H1 (cell line): ENCODE measurements at regions not wholly inside any gene's neighbourhood (a gene's known extent, or its start where the extent isn't known, plus 50 kb on each side); places are given as distances from the start of the nearest gene placed in this dataset.
A peak's percentile ranks its signal among the peaks of the same experiment; 100 is the strongest.

Experiments used
- CTCF ChIA-PET: fragments of 300-600 bp; sonication (Branson Sonifier 250); formaldehyde crosslinking; loops from one replicate; lab custom pipeline; 2021; ENCODE audit not compliant: partially characterized antibody; lab: Charles Lee
- POLR2A ChIA-PET: fragments of 300-600 bp; sonication (Branson Sonifier 250); formaldehyde crosslinking; loops from one replicate; lab custom pipeline; 2021; ENCODE audit warnings: inconsistent platforms; ENCODE audit not compliant: partially characterized antibody; lab: Charles Lee
- DNase-seq, 2 experiments: peaks; one replicate each; pipeline versions ENCODE4 v3.0.0 to v3.0.0-alpha.2; 2010 to 2022; ENCODE audit warnings: low spot score in 2 of 2, low read depth in 1 of 2, mixed read lengths in 1 of 2
- FAIRE-seq: peaks from 2 replicates; lab custom pipeline; 2011; peaks lifted over from hg19 to GRCh38; lab: Jason Lieb, UNC
- H2AFZ ChIP-seq: 2 replicates; pipeline ENCODE4 v1.8.1; 2012; ENCODE audit warnings: low read length, inconsistent platforms
- H2AK5ac ChIP-seq: 2 replicates; pipeline ENCODE4 v1.6.1; 2013; ENCODE audit warnings: low read depth, low read length
- H2BK120ac ChIP-seq: replicated peaks from 2 replicates; pipeline ENCODE3; 2013; ENCODE audit warnings: low read depth, low read length, inconsistent platforms
- H2BK12ac ChIP-seq: 2 replicates; pipeline ENCODE4 v1.6.1; 2013; ENCODE audit warnings: low read depth, low read length
- H2BK15ac ChIP-seq: 2 replicates; pipeline ENCODE4 v1.6.1; 2013; ENCODE audit warnings: low read length
- H2BK20ac ChIP-seq: 2 replicates; pipeline ENCODE4 v1.6.1; 2013; ENCODE audit warnings: low read length
- H2BK5ac ChIP-seq: 2 replicates; pipeline ENCODE4 v1.6.1; 2013; ENCODE audit warnings: low read depth, low read length
- H3K14ac ChIP-seq: 2 replicates; pipeline ENCODE4 v1.6.1; 2013; ENCODE audit warnings: inconsistent platforms; ENCODE audit not compliant: insufficient read length
- H3K18ac ChIP-seq: 2 replicates; pipeline ENCODE4 v1.6.1; 2013; ENCODE audit warnings: low read length; ENCODE audit errors: extremely low read depth
- H3K23ac ChIP-seq: 2 replicates; pipeline ENCODE4 v1.6.1; 2013; ENCODE audit warnings: inconsistent platforms; ENCODE audit not compliant: insufficient read length
- H3K23me2 ChIP-seq: 2 replicates; pipeline ENCODE4 v1.6.1; 2013; ENCODE audit warnings: low read depth, low read length
- H3K27ac ChIP-seq: 2 replicates; pipeline ENCODE4 v1.6.1; 2011; ENCODE audit warnings: low read depth, low read length, inconsistent platforms
- H3K27me3 ChIP-seq, 4 experiments: replicated peaks in 1 of 4; 1 replicate in 1 of 4; 2 replicates in 3 of 4; pipeline versions ENCODE4 v1.6.1 to v1.8.1; 2011 to 2013; ENCODE audit warnings: low read length in 3 of 4, mild to moderate bottlenecking in 3 of 4, inconsistent platforms in 2 of 4, mixed read lengths in 2 of 4, moderate library complexity in 1 of 4; ENCODE audit not compliant: control insufficient read depth in 3 of 4, insufficient read depth in 3 of 4; ENCODE audit errors: extremely low read depth in 1 of 4
- H3K36me3 ChIP-seq, 4 experiments: 2 replicates each; pipeline versions ENCODE4 v1.6.1 to v1.8.1; 2011 to 2013; ENCODE audit warnings: mild to moderate bottlenecking in 4 of 4, low read length in 3 of 4, moderate library complexity in 2 of 4, control low read depth in 1 of 4, inconsistent platforms in 1 of 4; ENCODE audit not compliant: insufficient read depth in 4 of 4, control insufficient read depth in 2 of 4
- H3K4ac ChIP-seq: replicated peaks from 2 replicates; pipeline ENCODE3; 2013; ENCODE audit warnings: low read length, low read depth, mixed read lengths, inconsistent platforms; ENCODE audit not compliant: insufficient read length
- H3K4me1 ChIP-seq, 4 experiments: replicated peaks in 1 of 4; 1 replicate in 1 of 4; 2 replicates in 3 of 4; pipeline versions ENCODE4 v1.6.1 to v1.8.1; 2011 to 2013; ENCODE audit warnings: low read length in 3 of 4, inconsistent platforms in 2 of 4, mixed read lengths in 1 of 4; ENCODE audit not compliant: insufficient read depth in 4 of 4, control insufficient read depth in 3 of 4
- H3K4me2 ChIP-seq, 2 experiments: 2 replicates each; pipeline versions ENCODE4 v1.6.1 to v1.8.1; 2011 to 2013; ENCODE audit warnings: low read depth in 2 of 2, low read length in 2 of 2, control low read depth in 1 of 2, inconsistent platforms in 1 of 2, mild to moderate bottlenecking in 1 of 2; ENCODE audit not compliant: insufficient read depth in 1 of 2
- H3K4me3 ChIP-seq, 4 experiments: fragments of 200-600, 300-600 bp in 1 of 4; sonication (generic), shearing (Covaris generic), sonication (Bioruptor Twin) in 1 of 4; 2 replicates each; pipeline versions ENCODE4 v1.5.1 to v1.8.1; 2011 to 2016; ENCODE audit warnings: low read length in 4 of 4, low read depth in 3 of 4, control low read depth in 2 of 4, inconsistent platforms in 2 of 4, mild to moderate bottlenecking in 2 of 4, mixed read lengths in 1 of 4, moderate library complexity in 1 of 4; ENCODE audit not compliant: insufficient read depth in 2 of 4; ENCODE audit errors: extremely low read depth in 1 of 4
- H3K56ac ChIP-seq: replicated peaks from 2 replicates; pipeline ENCODE3; 2013; ENCODE audit warnings: low read depth, mild to moderate bottlenecking, mixed read lengths, low read length, inconsistent platforms; ENCODE audit not compliant: insufficient read length
- H3K79me1 ChIP-seq: 2 replicates; pipeline ENCODE4 v1.6.1; 2013; ENCODE audit warnings: low read depth, low read length, control low read depth
- H3K79me2 ChIP-seq, 2 experiments: 2 replicates each; pipeline versions ENCODE4 v1.6.1 to v1.8.1; 2012 to 2013; ENCODE audit warnings: low read length in 2 of 2, mild to moderate bottlenecking in 2 of 2, inconsistent platforms in 1 of 2; ENCODE audit not compliant: insufficient read depth in 2 of 2, control insufficient read depth in 1 of 2
- H3K9ac ChIP-seq, 4 experiments: replicated peaks in 1 of 4; 1 replicate in 1 of 4; 2 replicates in 3 of 4; pipeline versions ENCODE4 v1.6.1 to v1.8.1; 2011 to 2013; ENCODE audit warnings: low read depth in 3 of 4, low read length in 3 of 4, control low read depth in 2 of 4, mild to moderate bottlenecking in 2 of 4, moderate library complexity in 2 of 4, inconsistent platforms in 1 of 4; ENCODE audit errors: extremely low read depth in 1 of 4
- H3K9me3 ChIP-seq, 2 experiments: 2 replicates each; pipeline versions ENCODE4 v1.6.1 to v1.8.1; 2012 to 2013; ENCODE audit warnings: mild to moderate bottlenecking in 2 of 2, moderate library complexity in 2 of 2, control low read depth in 1 of 2, inconsistent platforms in 1 of 2, low read depth in 1 of 2, low read length in 1 of 2, mixed read lengths in 1 of 2; ENCODE audit not compliant: insufficient read depth in 2 of 2
- H4K20me1 ChIP-seq, 2 experiments: replicated peaks in 1 of 2; 2 replicates each; pipeline versions ENCODE3 to v1.8.1; 2011 to 2013; ENCODE audit warnings: inconsistent platforms in 2 of 2, low read length in 2 of 2, mild to moderate bottlenecking in 1 of 2; ENCODE audit not compliant: insufficient read depth in 2 of 2, control insufficient read depth in 1 of 2
- H4K5ac ChIP-seq: 2 replicates; pipeline ENCODE4 v1.6.1; 2013; ENCODE audit warnings: low read length, low read depth, mixed read lengths, inconsistent platforms; ENCODE audit not compliant: insufficient read length
- H4K8ac ChIP-seq: 2 replicates; pipeline ENCODE4 v1.8.0; 2013; ENCODE audit warnings: mild to moderate bottlenecking, moderate library complexity, low read length, inconsistent platforms; ENCODE audit not compliant: insufficient read depth; ENCODE audit errors: extremely low read depth
- H4K91ac ChIP-seq: replicated peaks from 2 replicates; pipeline ENCODE3; 2013; ENCODE audit warnings: low read length, mixed read lengths, inconsistent platforms; ENCODE audit not compliant: insufficient read length
- POU5F1 ChIP-seq: IDR thresholded peaks from 2 replicates; pipeline ENCODE4 v1.6.1; 2011; ENCODE audit warnings: low read depth, mild to moderate bottlenecking, low read length, moderate library complexity
- WGBS, 2 experiments: shearing (Covaris generic) in 1 of 2; methylation state at CpG; one replicate each; pipeline versions ENCODE4 v1.1.6 to v1.1.7; 2013 to 2015; ENCODE audit warnings: low lambda C conversion rate in 2 of 2, mixed read lengths in 2 of 2, inconsistent platforms in 1 of 2, low coverage in 1 of 2, missing lambda C conversion rate in 1 of 2; ENCODE audit not compliant: insufficient replicate concordance in 2 of 2, insufficient coverage in 1 of 2, insufficient read length in 1 of 2; ENCODE audit errors: extremely low coverage in 1 of 2, missing lambda C conversion rate in 1 of 2; 5-methylcytosine and 5-hydroxymethylcytosine counted together

DNA sequence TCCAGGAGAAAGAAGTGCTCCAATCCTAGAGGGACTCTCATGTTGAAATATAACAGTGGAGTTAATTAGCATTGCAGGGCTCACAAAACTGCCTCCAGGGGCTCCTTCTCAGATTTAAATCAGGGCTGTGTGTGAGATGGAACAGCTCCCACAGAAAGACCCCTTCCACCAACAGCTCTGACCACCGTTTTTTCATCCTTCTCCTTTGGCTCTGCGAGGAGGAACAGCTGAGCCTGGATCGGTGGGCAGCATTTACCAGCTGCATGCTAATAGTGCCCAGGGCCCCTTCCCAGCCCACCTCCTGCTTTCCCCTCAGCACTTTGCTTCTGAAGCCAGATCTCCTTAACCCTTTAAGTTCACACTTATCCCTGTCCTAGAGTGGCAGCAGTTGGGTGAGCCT lies 119.2 kb upstream of the UBE2E1 start:
- 62% methylated on average over 3 of the region's 3 CpGs; no CpG with 5 or more reads in 1 of the 2 experiments for WGBS, 2 experiments

More for the DNA sequence above, 119.2 kb upstream of the UBE2E1 start:
- TF ChIP-seq POU5F1 = no peak
- H3K4me1 ChIP-seq = peaks cover 3 to 11% (median 7%) of the 10 kb centered on the region in 4 experiments; a peak in 4 of 7 replicates
- POLR2A ChIA-PET = no interaction called here
- H2AFZ ChIP-seq = peak overlapping the region; percentile 45; the same call in 1 of the 2 replicates
- H2BK12ac ChIP-seq = no peak overlapping the region
- FAIRE-seq = no peak
- no peak overlapping the region for H3K56ac ChIP-seq
- H2BK5ac ChIP-seq = no peak overlapping the region
- H2AK5ac ChIP-seq = no peak overlapping the region
- H2BK15ac ChIP-seq = 0 out of 2 replicates have a peak overlapping the region, but pooled peaks have one; percentile 8
- H4K20me1 ChIP-seq = no peaks in the 10 kb centered on the region
- H3K27me3 ChIP-seq = no peaks in the 10 kb centered on the region
- H3K9ac ChIP-seq = no peak overlapping the region
- no peak overlapping the region for H2BK120ac ChIP-seq
- H3K36me3 ChIP-seq = no peaks in the 10 kb centered on the region
- DNase-seq = no peak
- no peak overlapping the region for H4K91ac ChIP-seq
- H3K79me2 ChIP-seq = no peaks in the 10 kb centered on the region
- H3K4me3 ChIP-seq = no peak overlapping the region
- no peak overlapping the region for H3K14ac ChIP-seq
- H3K23ac ChIP-seq = no peak overlapping the region
- H3K4me2 ChIP-seq = peak overlapping the region in 1 of 2 experiments; percentile 53; a peak in 1 of 4 replicates
- no peak overlapping the region for H2BK20ac ChIP-seq
- H3K18ac ChIP-seq = no peak overlapping the region
- H3K4ac ChIP-seq = no peak overlapping the region
- CTCF ChIA-PET = interaction anchor here (0.6 to 1.6 kb wide), 4 partner anchors 9 to 75 kb away, joined by 3 to 4 read pairs (median 3); no protein-coding TSS in a partner anchor
- no peak overlapping the region for H4K5ac ChIP-seq
- H4K8ac ChIP-seq = no peak overlapping the region
- H3K79me1 ChIP-seq = no peaks in the 10 kb centered on the region
- no peaks in the 10 kb centered on the region for H3K23me2 ChIP-seq
- H3K27ac ChIP-seq = no peak overlapping the region
- H3K9me3 ChIP-seq = peaks cover 0 to 6% of the 10 kb centered on the region in 2 experiments; a peak in 2 of 4 replicates
